BJ (cell line): ENCODE measurements at regions not wholly inside any gene's neighbourhood (a gene's known extent, or its start where the extent isn't known, plus 50 kb on each side); places are given as distances from the start of the nearest gene placed in this dataset.

Source experiments
- CTCF ChIA-PET: fragments of 350-600 bp; formaldehyde crosslinking; extraction: SDS; loops from one replicate; lab custom pipeline; 2021; ENCODE audit warnings: antibody characterized with exemption, inconsistent platforms; lab: Yijun Ruan, JAX
- POLR2A ChIA-PET: fragments of 300-600 bp; sonication (Branson Sonifier 250); formaldehyde crosslinking; extraction: SDS; loops from one replicate; lab custom pipeline; 2021; ENCODE audit warnings: antibody characterized with exemption; lab: Charles Lee
- DNase-seq: peaks from one replicate; pipeline ENCODE4 v3.0.0-alpha.2; 2011; ENCODE audit warnings: low read depth
- H3K27me3 ChIP-seq: 2 replicates; pipeline ENCODE4 v1.6.0; 2011; ENCODE audit warnings: low read length; ENCODE audit not compliant: control insufficient read depth, insufficient read depth
- H3K36me3 ChIP-seq: 2 replicates; pipeline ENCODE4 v1.5.1; 2011; ENCODE audit warnings: low read length; ENCODE audit not compliant: control insufficient read depth, insufficient read depth
- H3K4me3 ChIP-seq: 2 replicates; pipeline ENCODE4 v1.5.1; 2011; ENCODE audit warnings: low read depth, mild to moderate bottlenecking, control low read depth, low read length
- CTCF ChIP-seq: IDR thresholded peaks from 2 replicates; pipeline ENCODE4 v1.5.1; 2011; ENCODE audit warnings: low read depth, mild to moderate bottlenecking, control low read depth, inconsistent platforms, low read length, moderate library complexity; ENCODE audit not compliant: insufficient read depth

DNA sequence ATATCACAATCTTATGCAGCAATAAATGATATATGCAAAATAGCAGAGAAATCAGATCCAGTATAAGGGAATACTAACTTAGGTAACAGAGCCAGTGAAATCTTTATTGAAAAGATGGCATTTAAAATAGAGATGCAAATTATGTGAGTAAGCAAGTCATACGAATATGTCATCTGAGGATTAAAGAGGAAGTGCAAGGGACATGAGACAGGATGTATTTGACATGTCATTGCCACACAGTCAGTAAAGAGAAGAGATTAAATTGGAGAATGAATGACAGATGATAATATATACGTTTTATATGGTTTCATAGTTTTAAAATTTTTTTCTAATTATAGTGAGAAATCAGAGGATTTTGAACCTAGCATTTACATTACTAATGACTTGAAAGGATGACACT is 426.4 kb downstream of the SLITRK5 start:
- ChIA-PET POLR2A (no interaction called here), CTCF (no interaction called here)
- no peak for TF ChIP-seq CTCF
- Histone ChIP-seq H3K4me3 (no peak overlapping the region), H3K36me3 (no peaks in the 10 kb centered on the region), H3K27me3 (no peaks in the 10 kb centered on the region)
- DNase-seq, result no peak

DNA sequence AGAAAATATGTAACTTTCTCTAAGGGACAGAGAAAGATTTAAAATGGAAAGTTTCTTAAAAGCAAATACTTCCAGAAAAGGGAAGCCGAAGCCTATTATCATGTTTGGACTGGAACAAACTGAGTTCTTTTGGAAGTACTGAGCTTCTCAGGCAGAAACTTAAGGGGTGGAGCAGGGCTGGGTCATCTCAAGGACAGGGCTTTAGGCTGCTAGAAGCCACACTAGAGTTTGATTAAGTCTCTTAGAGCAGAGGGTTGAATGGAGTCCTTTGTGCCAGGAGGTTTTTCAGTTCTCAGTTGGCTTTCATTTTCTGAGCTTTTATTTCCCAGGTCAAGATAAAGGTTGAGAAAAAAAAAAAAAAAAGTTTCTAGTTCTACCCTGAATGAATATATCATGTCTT is 432.7 kb downstream of the SLITRK5 start:
- DNase-seq, result no peak
- Histone ChIP-seq H3K27me3 (no peaks in the 10 kb centered on the region), H3K4me3 (no peak overlapping the region), H3K36me3 (no peaks in the 10 kb centered on the region)
- no peak for TF ChIP-seq CTCF
- ChIA-PET POLR2A (no interaction called here), CTCF (interaction anchor here (0.6 kb wide), 1 partner anchor 26 kb away, joined by 3 read pairs; no protein-coding TSS in a partner anchor)

DNA sequence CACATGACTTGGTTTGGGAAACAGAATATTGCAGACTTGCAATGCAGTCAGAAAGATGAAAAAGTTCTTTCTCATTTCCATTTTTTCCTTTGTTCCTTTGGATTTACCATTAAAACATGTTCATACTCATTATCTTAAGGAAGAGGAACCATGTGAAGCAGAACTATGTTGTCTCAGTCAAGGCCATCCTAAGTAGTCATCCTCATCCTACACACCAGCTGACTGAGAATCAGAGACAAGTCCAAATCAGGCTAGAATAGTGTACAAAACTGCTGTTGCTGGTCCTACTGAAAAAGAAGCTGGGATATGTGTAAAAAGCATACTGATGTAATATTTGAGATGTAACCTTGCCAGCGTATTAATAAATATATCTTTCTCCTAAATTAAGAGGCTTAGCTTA is 433.4 kb downstream of the SLITRK5 start:
- CTCF ChIA-PET, result interaction anchor here (0.6 kb wide), 1 partner anchor 25 kb away, joined by 3 read pairs; no protein-coding TSS in a partner anchor
- no peaks in the 10 kb centered on the region for H3K27me3 ChIP-seq
- TF ChIP-seq CTCF, result no peak

GRCh38 chr13:88107570-88107969 is 436.4 kb downstream of the SLITRK5 start:
- Histone ChIP-seq H3K36me3 (no peaks in the 10 kb centered on the region), H3K4me3 (no peak overlapping the region), H3K27me3 (no peaks in the 10 kb centered on the region)
- POLR2A ChIA-PET, result no interaction called here
- CTCF ChIA-PET, result interaction anchor here (0.7 kb wide), 1 partner anchor 498 kb away, joined by 3 read pairs; no protein-coding TSS in a partner anchor
- TF ChIP-seq CTCF, result no peak
- DNase-seq, result no peak

More for the DNA sequence above, 433.4 kb downstream of the SLITRK5 start:
- Histone ChIP-seq H3K4me3 (no peak overlapping the region), H3K36me3 (no peaks in the 10 kb centered on the region)
- POLR2A ChIA-PET, result no interaction called here
- no peak for DNase-seq

DNA sequence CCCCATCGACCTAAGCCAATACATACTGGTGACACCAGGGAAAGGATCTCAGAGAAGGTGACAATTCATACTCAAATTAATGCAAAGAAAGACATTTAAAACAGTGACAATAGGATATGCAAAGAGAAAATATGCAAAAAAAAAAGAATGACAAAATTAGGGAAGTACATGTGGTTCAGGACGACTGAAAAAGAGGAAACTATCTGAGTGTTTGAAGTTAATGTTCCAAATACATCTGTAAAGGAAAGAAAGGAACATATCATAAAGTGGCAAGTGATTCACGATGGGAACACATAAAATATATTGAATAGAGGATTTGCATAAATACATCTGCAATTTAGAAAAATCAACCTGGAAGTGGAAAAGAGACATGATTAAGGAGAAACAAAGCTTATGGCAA is 441.4 kb downstream of the SLITRK5 start:
- no peak overlapping the region for H3K4me3 ChIP-seq
- CTCF ChIA-PET, result no interaction called here
- H3K36me3 ChIP-seq, result no peaks in the 10 kb centered on the region
- no peak for DNase-seq
- TF ChIP-seq CTCF, result no peak
- POLR2A ChIA-PET, result no interaction called here
- H3K27me3 ChIP-seq, result no peaks in the 10 kb centered on the region
